22Rv1 (cell line): ENCODE measurements at regions not wholly inside any gene's neighbourhood (a gene's known extent, or its start where the extent isn't known, plus 50 kb on each side); places are given as distances from the start of the nearest gene placed in this dataset.

Experiments used
- ZFX ChIP-seq: fragments of 450-650 bp; IDR thresholded peaks from 2 replicates; pipeline ENCODE4 v1.6.1; 2017; ENCODE audit warnings: antibody characterized with exemption, borderline replicate concordance
- TF ChIP-seq, protein P1 (sequence below): fragments of 450-650 bp; IDR thresholded peaks from 2 replicates; pipeline ENCODE4 v1.5.1; 2017; ENCODE audit warnings: mild to moderate bottlenecking

DNA sequence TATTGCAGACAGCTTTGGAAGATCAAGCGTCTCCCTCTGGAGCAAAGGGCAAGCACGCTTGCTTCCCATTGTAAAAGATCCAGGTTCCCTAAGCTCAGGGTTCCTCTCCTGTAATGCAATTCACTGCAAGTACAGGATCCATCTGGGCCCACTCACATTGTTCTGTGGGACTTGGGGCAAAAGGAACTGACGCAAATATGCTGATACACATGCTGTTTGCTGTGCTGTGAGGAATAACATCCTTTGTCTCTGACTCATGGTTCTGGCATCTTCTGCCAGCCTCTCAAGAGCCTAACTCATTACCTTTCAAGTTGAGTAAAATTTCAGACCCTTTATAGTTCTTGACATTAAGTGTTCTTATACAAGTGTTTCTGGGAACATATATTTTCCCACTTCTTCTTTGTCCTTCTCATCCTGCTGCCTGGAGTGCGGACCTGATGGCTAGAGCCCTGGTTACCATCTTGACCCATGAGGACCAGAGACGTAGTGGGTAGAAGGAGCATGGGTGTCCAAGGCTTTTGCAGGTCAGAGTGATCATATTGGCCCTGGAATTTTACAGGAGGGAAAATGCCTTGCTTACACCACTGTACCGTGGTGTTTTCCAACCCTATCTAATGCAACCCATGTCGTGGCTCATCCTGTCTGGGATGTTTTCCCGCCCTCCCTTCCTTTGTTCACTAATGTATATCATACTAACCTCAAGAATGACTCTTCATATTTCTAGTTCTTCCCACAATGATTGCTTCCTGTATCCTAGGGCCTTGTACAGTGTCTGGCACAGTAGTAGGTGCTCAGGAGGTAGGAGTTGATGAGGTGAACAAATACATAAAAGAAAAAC lies 145.7 kb upstream of the GLI2 start:
- TF ChIP-seq, protein P1, sequence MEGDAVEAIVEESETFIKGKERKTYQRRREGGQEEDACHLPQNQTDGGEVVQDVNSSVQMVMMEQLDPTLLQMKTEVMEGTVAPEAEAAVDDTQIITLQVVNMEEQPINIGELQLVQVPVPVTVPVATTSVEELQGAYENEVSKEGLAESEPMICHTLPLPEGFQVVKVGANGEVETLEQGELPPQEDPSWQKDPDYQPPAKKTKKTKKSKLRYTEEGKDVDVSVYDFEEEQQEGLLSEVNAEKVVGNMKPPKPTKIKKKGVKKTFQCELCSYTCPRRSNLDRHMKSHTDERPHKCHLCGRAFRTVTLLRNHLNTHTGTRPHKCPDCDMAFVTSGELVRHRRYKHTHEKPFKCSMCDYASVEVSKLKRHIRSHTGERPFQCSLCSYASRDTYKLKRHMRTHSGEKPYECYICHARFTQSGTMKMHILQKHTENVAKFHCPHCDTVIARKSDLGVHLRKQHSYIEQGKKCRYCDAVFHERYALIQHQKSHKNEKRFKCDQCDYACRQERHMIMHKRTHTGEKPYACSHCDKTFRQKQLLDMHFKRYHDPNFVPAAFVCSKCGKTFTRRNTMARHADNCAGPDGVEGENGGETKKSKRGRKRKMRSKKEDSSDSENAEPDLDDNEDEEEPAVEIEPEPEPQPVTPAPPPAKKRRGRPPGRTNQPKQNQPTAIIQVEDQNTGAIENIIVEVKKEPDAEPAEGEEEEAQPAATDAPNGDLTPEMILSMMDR: no peak
- TF ChIP-seq ZFX: no peak
